IPS-NIHi7 (cell line): ENCODE measurements at regions not wholly inside any gene's neighbourhood (a gene's known extent, or its start where the extent isn't known, plus 50 kb on each side); places are given as distances from the start of the nearest gene placed in this dataset.
"Not testable (repeated sequence)": the region's sequence is repeated elsewhere in the genome, so short reads cannot be mapped to it uniquely, and the experiment has no call there.

ENCODE experiments used
- DNase-seq: peaks from one replicate; pipeline ENCODE4 v3.0.0; 2012; ENCODE audit warnings: mixed read lengths; ENCODE audit errors: extremely low spot score

GRCh38 chr14:103260629-103261124 is 73.4 kb upstream of the EIF5 start:
- DNase-seq, result no peak

GRCh38 chr14:103267226-103267910 is 66.7 kb upstream of the EIF5 start:
- DNase-seq, result no peak

DNA sequence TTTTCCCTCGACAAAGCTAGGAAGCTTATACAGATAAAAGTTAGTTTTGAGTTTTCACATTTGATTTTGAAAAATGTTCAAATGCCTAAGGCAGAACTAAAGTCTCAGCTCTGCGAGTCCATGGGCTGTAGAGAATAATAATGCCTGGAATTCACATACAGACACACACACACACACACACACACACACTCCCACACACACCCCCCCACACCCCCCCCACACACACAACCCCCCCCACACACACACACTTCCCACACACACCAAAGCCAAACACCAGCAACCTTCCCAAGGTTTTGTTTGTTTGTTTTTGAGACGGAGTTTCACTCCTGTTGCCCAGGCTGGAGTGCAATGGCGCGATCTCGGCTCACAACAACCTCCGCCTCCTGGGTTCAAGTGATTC is 62.8 kb upstream of the EIF5 start:
- no peak for DNase-seq

- no peak for DNase-seq
Observed at GRCh38 chr14:103273145-103273744, 60.8 kb upstream of the EIF5 start.

DNA sequence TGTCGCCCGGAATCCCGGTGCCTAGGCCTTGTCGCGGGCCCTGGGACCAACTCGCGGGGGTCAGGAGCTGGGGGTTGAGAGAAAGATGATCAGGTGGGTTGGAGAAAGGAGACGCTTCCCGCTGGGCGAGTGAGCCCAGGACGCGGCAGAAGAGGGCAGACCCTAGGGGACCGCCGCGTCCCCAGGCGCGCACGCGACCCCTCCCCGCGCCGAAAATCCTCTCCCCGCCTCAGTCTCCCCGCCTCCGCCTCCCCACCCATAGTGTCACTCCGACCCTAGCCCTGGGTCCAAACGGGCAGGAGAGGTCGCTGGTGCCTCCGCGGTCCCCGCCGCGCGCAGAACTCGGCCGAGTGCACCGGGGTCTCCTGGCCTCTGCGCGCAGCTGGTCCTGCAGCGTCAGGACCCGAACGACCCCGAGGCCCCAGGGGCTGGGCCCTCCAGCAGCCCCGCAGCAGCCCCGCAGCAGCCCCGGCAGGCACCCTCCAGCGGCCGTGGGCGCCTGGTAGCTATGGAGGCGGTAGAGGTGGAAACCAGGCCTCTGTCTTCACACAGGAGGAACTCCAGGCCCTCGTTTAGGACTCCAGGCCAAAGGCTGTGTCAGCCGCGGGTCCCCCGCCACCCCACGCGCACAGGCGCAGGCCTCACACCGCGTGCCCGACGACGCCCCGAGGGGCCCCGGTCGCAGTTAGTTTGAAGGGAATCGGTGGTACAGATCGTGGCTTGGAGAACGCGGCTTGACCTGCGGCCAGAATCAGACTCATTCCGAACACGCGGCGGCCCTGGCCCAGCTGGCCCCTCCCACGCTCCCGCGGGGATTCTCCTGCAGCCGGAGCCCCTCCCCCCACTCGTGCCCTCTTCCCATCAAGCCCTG is 60.1 kb upstream of the EIF5 start:
- no peak for DNase-seq

DNA sequence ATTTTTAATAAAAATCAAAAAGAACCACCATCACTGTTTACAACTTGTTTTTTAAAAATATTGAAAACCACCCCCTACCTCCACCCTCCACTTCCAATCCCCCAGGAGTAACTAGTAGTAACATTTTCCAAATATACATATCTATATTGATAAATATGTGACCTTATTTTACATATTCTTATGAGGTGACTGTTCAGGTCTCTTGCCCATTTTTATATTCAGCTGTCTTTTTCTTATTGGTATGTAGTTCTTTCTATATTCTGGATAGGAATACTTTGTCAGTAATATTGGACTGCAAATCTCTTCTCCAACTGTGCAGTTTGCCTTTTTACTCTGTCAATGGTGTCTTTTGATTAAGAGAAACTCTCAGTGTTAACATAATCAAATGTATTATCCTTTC is 59.0 kb upstream of the EIF5 start:
- DNase-seq, result no peak

DNA sequence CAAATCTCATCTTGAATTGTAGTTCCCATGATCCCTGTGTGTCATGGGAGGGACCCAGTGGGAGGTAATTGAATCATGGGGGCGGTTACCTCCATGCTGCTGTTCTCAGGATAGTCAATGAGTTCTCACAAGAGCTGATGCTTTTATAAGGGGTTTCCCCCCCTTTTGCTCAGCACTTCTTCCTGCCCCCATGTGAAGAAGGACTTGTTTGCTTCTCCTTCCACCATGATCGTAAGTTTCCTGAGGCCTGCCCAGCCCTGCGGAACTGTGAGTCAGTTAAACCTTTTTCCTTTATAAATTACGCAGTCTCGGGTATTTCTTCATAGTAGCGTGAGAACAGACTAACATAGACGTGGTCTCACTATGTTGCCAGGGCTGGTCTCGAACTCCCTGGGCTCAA is 56.1 kb upstream of the EIF5 start:
- no peak for DNase-seq

DNA sequence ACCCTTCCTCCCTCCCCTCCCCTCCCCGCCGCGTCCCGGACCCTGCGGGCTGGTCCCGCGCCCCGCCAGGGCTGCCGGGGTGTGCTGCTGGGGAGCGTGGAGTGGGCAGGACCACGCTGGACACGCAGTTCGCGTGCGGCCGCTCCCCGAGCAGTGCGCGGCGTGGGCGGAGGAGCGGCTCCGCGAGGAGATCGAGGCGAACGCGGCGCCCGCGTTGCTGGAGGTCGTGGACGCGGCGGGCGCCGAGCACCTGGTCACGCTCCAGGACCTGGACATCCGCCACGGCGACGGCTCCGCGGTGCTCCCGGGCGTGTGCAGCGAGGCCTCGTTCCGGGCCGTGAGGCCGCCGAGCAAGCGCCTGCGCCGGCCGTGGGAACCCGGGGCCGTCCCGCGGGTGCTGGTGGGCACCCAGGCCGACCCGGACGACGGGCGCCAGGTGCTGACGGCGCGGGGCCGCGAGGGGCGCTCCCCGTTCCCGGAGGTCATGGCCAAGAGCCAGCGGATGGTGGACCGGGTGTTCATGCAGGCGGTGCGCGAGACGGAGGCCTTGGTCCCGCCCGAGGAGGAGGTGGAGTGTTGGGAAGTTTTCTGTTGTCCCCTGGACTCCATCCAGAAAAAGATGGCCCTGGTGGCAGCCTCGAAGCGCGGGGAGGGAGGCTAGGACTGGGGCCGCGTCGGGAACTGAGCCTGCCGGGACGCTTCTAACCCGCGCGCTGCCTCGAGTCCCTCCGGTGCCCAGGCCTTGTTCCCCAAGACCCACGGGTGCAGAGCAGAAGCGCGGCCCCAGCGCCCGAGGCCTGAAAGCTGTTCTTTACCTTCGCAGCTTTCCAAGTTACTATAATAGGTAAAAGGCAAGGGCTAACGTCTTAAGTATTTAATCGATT is 54.7 kb upstream of the EIF5 start:
- DNase-seq, result no peak

DNA sequence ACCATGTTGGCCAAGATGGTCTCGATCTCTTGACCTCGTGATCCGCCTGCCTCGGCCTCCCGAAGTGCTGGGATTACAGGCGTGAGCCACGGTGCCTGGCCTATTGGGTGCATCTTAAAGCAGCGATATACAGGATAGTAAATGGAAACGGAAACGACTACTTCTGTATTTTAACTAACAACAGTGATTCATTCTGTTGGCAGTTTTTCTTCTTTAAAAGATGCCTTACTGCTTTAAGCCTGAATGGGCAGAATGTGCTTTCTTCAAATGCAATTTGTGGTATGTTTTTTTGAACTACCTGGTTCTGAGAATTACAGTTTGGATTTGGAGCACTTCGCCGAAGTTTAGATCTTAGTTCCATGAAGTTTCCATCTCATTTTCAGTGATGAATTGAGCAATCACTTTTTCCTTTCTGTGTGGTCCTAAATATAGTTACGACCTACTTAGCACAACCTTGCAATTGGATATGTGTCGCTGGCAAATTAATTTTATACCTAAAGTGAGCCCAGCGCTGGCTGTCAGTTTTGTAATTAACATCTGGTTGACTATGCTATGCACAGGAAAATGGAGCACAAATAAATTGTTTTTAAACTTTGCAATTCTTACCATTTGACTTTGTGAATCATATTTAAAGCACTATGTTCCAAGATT is 53.6 kb upstream of the EIF5 start:
- DNase-seq, result no peak

GRCh38 chr14:103281496-103282231 is 52.4 kb upstream of the EIF5 start:
- peak; percentile 79 for DNase-seq

DNA sequence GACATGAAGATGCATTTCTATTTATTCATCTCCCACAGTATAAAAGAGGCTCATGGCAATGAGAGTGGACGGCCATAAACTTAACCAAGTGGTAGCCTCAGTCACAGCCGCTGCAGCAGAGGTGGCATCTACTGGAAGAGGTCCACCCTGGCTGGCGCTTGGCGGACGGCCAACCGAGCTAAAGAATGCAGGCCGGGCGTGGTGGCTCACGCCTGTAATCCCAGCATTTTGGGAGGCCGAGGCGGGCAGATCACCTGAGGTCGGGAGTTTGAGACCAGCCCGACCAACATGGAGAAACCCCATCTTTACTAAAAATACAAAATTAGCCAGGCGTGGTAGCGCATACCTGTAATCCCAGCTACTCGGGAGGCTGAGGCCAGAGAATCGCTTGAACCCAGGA is 51.7 kb upstream of the EIF5 start:
- DNase-seq, result not testable (repeated sequence)

DNA sequence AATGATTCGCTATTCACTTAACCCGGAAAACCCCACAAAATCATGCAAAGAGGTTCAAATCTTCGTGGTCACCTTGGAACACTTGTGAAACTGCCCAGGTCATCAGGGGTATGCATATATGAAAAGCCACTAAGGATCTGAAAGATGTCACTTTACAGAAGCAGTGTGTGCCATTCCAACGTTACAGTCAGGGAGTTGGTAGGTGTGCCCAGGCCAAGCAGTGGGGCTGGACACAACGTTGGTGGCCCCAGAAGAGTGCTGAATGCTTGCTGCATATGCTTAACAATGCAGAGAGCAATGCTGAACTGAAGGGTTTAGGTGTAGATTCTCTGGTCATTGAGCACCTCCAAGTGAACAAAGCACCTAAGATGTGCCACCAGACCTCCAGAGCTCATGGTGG is 51.1 kb upstream of the EIF5 start:
- DNase-seq, result no peak

DNA sequence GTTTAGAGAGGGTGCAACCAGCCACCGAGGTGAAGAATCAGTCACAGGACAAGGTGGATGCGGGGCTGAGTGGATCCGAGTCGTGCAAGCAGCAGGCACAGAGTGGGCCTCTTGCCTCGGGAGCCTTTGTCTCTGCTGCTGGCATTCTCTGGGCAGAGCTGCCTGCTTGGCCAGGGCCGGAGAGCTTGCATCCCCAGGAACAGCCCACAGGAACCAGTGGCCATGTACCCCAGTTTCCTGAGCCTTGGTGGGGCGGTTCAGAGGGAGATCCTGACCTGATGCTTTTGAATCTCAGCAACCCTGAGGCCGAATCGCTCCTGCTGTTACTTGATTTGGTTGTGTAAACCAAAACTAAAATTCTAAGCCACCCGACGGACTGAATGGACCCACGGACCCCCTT is 50.1 kb upstream of the EIF5 start:
- DNase-seq, result no peak
